NK-92 (cell line): ENCODE measurements at regions not wholly inside any gene's neighbourhood (a gene's known extent, or its start where the extent isn't known, plus 50 kb on each side); places are given as distances from the start of the nearest gene placed in this dataset.
"Not testable (repeated sequence)": the region's sequence is repeated elsewhere in the genome, so short reads cannot be mapped to it uniquely, and the experiment has no call there.

Experiments
- DNase-seq: peaks from one replicate; lab custom pipeline; 2025; ENCODE audit not compliant: unreplicated experiment; lab: John Stamatoyannopoulos, UW

DNA sequence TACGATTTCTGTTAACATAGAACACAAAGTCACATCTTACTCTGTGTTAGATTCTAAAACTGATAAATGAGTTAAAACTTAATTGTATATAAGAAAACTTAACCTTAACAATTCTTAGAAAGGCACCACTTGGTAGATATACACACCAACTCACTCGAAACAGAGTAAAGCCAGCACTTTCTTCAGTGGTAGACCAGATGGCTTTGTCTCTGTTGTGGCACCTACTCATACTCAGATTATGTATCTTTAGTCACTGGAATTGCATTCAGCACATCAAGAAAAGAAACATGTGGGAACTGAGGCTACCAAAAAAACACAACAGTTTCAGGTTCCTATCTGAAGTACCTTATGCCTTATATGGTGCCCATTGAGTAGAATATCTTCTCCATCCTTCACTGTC lies 192.5 kb downstream of the ZNF608 start:
- no peak for DNase-seq

DNA sequence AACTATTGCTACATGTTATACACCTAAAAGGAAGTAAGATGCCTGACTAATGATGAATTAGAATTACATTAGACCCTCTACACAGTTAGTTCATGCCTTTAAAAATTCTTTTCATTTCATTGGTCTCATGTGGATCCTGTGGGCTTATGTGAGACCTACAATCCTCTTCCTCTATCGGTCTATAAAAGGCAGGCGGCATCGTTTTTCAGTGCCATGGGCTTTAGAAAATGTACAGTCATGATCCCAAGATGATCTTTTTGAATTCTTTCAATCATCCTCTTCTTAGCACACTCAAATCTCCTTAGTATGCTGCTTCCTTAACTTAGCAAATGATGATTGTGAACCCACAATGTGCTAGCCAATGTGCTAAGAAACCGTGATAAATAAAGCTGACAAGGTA lies 193.9 kb downstream of the ZNF608 start:
- no peak for DNase-seq

DNA sequence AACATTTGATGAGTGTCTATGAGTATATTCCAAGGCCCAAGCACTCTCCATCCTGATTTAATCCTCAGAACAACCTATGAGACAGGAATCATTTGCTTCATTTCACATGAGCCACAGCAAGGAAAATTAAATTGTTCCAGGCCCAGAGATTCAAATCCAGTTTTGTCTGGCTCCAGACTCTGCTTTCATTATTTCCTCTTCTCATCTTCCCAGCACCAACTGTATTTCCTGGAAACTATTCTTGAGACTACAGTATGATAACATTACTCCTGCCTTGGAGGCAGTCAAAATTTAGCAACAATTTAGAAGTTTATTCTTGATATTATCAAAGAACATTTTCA lies 194.5 kb downstream of the ZNF608 start:
- no peak for DNase-seq

DNA sequence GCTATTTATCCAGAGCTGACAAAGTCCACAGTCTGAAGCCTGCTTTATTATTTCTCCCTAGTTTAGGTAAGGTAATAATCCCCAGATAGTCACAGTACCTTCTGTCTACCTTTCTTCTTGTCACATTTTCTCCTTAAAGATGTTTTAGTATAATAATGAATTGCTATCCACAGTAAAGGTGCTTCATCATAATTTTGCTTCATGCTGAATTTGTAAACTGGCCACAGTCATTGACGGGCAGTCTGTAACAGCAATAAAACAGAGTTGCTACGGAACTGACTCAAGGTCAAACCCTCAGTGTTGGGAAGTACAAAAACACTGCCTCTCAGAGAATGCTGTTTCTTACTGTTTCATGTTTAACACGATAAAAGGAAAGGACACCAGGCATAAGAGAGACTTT lies 195.7 kb downstream of the ZNF608 start:
- DNase-seq, result no peak

DNA sequence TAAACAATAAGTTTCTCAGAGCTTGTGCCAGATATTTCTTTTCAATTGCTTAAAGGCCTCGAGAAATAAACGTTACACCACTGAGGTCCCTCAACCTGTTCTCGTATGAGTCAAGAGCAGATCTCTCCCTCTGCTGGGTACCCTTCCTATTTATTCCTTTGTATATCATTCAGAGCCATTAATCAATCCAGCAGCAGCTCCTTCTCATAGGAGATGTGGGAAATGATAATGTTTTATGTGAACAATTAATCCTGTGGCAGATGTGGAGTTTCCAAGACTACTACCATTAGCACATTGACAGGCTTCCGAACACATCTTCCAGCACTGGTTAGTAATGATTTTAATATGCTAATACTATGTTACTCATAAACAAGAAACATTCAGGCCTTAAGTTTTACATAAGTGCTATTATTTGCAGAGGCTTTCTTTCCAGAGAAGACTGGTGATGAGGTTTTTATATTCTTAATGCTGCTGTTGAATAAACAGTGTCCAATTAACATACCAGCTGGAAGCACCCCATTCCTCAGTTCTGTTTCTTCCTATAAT lies 196.5 kb downstream of the ZNF608 start:
- DNase-seq, result no peak

DNA sequence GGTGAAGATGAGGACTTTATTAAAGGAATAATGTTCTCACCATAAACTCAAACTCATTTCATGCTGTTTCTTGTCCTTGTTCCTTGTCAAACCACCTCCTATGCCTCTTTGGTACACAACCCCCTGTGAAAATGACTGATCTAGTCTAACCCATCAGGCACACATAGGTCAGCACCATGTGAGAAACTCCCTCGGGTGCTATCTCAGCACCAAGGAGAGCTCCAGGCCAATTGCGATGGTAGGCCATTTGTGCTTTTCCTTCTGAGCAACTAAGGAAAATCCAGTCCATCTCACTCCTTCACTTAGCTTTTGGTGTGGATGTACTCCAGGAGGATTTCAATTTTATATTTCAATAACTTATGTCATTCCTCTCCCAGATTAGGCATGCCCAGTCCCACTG lies 199.8 kb downstream of the ZNF608 start:
- no peak for DNase-seq

DNA sequence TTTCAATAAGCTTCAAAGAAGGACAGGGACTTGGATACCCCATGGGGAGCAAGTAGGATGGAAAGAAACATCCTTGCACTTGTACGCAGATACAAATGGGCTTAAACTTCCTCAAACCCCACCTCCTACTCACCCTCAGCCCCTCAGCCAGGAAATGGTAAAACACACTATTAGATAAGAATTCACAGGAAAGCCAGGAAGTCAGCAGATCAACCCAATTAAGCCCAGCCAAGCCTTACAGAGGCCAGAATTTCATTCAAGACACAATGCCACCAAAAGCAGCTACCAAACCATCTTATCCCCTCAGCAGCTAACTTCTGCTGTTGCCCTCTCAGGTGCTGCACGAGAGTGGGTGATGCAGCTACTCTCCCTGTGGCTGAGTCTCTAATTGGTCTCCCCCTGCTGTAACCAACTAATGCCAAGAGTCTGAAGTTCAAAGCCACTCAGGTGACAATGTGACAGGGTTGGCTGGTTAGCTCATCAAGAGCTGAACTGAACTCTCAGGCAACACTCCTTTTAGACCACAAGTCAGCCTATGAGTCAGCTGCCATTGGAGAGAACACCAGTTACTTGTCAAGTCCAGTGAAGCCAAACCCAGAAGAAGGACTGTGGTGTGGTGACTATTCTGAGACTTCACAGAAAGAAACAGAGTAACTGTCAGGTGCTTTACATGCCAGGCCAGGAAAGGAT lies 201.9 kb downstream of the ZNF608 start:
- DNase-seq, result no peak

DNA sequence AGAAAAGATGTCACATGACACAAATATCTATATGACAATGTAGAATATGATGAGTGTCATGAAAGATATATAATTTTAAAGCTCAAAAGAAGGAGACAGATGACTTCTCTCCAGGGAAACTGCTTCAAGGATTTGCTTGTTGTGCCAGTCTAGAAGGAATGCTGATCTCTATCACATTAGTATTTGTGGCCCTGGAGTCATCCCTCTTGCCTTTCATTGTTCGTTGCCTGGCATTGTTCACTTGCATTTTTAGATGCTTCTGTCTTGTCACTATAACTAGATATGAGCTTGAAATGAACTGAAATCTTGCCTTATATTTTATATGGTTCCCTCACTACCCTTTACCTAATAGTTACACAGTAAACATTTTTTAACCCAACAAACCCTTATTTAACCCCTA lies 207.5 kb downstream of the ZNF608 start:
- no peak for DNase-seq

DNA sequence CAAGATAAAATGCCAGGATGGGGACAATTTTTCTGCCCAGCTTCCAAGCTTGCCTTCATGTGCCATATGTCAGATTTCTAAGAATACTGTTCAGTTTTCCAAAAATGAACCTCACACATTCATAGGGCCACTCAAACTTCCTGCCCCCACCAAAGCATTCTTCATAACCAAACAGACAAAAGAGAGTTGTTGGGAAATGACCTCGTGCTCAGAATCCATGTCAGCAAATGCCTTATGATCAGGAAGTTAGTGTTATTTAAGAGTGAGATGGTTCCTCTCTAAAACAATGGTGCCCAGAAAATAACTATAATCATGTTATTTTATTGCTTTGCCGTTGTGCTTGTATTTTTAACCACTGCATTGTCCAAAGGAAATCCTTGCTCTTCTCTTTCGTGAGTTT lies 208.2 kb downstream of the ZNF608 start:
- DNase-seq, result no peak

DNA sequence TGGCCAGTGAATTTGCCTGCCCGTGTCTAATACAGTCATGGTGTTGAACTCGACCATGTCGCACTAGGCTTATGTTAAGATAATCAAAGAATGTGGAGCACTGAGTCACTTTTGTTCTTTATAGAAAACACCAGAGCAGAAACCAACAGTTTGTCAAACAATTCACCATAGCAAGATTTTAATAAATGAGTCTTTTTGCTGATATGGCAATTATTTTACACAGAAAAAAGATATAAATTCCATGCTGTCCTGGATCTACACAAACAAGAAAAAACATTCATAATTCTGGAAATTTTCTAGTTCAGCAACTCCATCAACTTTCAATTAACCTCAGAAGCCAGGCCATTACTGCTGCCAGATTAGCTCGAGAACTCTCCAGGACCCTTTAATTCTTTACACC lies 208.9 kb downstream of the ZNF608 start:
- no peak for DNase-seq

DNA sequence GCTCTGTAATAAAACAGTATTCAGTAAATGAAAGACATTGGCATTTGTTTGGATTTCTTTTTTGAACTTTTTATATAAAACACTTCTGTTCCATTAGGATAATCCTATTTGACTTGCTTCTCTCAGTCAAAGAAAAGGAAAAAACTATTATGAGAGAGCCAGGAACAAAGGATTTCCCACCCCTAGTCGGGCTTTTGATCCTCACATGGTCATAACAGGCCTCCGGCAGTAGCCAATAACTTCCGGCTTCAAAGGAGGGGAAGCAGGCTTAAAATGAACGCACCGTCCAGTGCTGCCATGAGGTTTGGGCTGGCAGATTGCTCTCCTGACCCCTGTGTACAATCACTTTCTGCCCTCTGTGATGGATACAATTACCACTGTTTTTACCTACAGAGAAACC lies 209.3 kb downstream of the ZNF608 start:
- no peak for DNase-seq

DNA sequence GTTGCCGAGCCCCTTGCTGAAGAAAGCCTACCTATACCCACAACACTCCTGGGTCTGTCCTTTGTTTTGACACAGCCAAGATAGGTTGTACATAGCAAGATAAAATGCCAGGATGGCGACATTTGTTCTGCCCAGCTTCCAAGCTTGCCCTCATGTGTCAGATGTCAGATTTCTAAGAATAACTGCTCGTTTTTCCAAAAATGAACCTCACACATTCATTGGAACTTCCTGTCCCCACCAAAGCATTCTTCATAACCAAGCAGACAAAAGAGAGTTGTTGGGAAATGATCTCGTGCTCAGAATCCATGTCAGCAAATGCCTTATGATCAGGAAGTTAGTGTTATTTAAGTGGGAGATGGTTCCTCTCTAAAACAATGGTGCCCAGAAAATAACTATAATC lies 210.1 kb downstream of the ZNF608 start:
- no peak for DNase-seq

DNA sequence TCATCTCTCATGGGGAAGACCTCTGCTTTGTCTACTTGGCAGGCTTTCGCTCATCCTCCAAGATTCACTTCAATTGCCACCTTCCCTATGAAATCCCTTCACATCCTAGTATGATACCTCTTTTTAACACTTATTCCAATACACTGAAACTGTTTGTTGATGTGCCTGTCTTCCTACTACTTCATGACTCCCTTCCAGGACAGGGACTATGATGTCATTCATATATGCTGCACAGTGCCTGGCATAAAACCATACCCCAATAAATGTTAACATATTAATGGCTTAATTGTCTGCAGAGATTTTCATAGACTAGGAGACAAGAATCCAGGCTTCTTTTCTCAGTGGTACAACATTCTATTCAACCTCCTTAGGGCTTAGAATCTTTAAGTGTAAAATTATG lies 215.5 kb downstream of the ZNF608 start:
- DNase-seq, result no peak

DNA sequence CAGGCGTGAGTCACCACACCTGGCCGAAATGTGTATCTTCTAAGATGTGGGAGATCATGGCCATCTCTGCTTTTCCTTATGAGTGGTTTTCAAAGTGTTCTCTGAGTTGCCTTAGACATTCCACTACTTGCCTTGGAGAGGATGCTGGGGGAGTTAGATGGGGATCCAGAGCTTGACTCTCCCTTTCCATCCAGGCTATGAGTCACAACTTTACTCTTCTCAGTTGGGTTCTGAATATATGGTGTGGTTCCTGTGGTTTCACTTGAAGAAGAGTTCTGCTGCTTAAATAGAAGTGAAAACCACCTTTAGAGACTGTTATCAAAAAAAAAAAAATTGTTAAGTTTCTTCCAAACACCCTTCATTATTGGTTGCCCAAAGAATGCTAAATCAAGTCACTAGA lies 217.6 kb downstream of the ZNF608 start:
- DNase-seq, result no peak

DNA sequence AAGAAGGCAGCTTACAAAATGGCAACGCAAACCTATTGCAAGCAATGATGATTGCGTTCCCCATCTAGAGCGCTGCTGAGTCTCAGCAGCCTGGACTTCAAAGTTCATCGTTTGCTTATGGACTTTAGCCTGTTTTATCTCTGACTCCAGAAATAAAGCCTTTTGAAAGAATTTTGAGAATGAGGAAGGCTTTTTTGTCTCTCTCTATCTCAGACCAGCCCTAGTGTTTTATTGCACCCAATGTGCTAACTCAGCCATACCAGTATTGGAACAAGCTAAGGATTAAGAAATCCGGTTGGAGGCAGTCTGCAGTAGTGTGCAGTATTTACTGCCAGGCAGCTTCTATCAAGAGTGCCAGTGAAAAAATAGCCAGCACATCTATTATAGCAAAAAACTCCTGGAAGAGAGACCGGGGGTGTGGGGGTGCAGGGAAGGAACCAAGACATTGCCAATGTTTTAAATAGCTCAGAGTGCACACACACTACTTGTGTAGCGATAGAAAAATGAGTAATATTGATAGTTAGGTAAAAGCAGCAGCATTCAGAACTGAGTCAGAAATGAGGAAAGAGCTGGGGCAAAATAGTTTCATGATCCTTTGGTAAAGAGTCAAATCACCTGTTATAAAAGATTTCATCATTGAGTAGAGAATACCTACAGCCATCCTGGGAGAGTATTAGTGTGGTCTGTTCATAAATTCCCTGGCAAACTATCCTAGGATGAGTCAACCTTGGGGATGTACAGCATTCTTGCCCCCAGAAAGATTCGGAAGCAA lies 219.0 kb downstream of the ZNF608 start:
- DNase-seq, result no peak

DNA sequence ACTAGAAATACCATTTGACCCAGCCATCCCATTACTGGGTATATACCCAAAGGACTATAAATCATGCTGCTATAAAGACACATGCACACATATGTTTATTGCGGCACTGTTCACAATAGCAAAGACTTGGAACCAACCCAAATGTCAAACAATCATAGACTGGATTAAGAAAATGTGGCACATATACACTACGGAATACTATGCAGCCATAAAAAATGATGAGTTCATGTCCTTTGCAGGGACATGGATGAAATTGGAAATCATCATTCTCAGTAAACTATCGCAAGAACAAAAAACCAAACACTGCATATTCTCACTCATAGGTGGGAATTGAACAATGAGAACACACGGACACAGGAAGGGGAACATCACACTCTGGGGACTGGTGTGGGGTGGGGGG lies 220.4 kb downstream of the ZNF608 start:
- not testable (repeated sequence) for DNase-seq

DNA sequence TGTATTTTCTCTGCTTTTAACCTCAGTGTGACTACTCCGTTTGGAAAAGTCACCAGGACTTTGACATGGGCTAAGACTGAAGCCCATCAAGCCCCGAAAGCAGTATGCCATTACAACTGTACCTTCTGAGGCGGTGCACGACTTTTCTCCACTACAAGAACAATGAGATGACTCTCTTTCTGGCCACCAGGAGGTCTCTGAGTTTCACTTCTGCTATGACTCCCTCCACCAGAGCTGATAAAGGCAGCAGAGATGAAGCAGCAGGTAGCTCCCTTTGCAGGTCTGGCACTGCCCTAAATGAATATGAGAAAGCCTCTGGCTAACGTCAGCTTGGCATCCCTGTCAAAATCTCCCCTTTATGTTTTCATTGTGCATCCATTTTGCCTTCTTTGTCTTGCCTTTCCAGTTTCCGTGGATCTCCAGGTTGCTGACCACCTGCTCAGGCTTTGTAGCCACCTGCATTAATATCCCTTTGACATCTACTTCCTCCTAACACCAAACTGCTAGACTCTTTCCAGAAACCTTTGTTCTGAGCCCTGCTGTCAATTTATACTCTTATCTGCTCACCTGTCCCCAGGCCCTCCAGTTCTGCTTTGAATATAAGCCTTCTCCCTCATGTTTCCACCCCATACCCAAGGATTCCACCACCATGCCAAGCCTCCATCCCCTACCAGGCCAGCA lies 221.7 kb downstream of the ZNF608 start:
- no peak for DNase-seq

DNA sequence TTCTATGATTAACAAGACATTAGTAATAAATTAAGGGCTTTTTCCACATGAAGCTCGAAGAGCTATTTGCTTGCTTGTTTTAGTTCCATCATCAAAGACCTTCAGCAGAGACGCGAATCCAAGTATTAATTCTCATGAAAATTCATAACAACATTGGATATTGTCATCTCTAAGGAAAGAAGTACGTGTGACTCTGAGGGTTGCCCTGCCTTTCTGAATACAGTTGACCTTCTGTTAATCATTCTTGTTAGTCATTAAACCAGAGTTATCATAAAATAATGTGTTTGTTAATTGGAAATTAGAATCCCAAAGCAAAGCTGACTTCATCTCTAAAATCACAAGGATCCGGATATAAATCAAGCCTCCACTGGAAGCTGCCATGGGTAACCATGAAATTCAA lies 222.5 kb downstream of the ZNF608 start:
- no peak for DNase-seq

DNA sequence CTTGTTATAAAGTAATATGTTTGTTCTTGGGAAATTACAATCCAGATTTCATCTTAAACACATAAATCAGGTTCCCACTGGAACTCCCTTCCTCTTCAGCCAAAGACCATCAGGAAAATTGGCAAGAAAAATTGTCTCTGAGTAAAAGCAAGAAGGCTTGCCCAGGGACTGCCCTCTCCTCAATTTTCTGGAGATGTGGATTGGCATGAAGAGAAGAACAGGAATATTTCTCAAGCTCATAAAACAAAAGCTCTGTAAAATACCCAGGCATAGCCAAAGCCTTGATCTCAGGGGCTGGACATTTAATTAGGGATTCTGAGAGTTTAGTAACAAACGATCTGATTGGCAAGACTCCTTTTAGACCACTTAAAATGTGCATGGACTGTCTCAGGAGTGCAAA lies 223.4 kb downstream of the ZNF608 start:
- DNase-seq, result no peak

DNA sequence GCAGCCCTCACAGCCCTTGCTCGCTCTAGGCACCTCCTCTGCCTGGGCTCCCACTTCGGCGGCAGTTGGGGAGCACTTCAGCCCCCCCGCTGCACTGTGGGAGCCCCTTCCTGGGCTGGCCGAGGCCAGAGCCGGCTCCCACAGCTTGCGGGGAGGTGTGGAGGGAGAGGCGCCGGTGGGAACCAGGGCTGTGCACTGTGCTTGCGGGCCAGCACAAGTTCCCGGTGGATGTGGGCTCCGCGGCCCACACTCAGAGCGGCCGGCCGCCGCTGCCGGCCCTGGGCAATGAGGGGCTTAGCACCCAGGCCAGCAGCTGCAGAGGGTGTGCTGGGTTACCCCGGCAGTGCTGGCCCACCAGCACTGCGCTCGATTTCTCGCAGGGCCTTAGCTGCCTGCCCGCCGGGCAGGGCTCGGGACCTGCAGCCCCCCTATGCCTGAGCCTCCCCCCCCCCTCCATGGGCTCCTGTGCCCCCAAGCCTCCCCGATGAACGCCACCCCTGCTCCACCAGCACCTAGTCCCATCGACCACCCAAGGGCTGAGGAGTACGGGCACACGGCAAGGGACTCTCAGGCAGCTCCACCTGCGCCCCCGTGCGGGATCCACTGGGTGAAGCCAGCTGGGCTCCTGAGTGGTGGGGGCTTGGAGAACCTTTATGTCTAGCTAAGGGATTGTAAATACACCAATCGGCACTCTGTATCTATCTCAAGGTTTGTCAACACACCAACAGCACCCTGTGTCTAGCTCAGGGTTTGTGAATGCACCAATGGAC lies 224.8 kb downstream of the ZNF608 start:
- DNase-seq, result no peak

DNA sequence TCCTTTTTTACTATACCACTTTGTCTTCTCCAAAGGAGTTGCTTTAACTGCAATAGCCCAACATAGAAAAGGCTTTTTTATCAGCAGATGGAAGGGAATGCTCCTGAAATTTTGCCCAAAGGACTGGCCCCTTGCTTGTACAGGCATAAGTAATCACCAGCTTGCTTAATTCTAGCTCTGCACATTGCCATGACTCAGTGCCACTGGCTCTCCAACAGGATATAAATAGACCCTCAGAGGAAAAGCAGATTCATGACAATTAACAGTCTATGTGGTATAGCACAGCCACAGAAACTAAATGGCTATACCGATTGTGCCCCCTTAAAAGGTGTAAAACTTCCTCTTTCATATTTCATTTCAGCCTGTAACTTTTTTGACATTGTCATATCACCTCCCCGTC lies 227.0 kb downstream of the ZNF608 start:
- DNase-seq, result no peak
